ENCODE measurements at regions not wholly inside any gene's neighbourhood (a gene's known extent, or its start where the extent isn't known, plus 50 kb on each side); places are given as distances from the start of the nearest gene placed in this dataset.

DNA sequence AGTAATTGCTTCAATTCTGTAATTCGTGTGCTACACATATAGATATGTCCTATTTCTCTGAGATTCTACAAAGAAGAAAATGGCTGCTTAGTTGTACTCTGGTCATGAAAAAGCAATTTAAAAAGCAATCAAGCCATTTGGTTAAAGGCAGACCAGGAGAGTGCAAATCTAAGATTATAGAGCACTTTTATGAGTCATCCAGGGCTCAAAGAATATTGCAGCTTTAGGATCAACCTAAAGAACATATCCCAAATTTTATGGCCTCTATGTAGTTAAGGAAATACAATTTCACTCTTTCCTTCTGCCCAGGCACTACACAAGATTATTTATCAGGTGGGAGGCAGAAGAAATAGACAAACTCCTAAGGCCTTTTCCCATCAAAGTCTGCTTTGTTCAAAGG lies 332.8 kb downstream of the SEC23A start:
- H3K4me3 ChIP-seq (ENCODE audit: low read depth in 1 of 2, low read length in 1 of 2): no peak overlapping the region
- no peak overlapping the region for H3K27ac ChIP-seq
- TF ChIP-seq CTCF (IDR thresholded peaks at IDR 0.05): no peak

GRCh38 chr14:38762845-38763244 lies 340.2 kb downstream of the SEC23A start:
- Histone ChIP-seq H3K4me3 (ENCODE audit: low read depth in 1 of 2, low read length in 1 of 2) (peak overlapping the region; percentile 19 to 24), H3K4me1 (ENCODE audit: control insufficient read depth in 1 of 2, insufficient read depth in 1 of 2, low read depth in 1 of 2, low read length in 1 of 2) (peaks cover 14 to 21% of the 10 kb centered on the region in 2 experiments), H3K36me3 (no peaks in the 10 kb centered on the region), H3K27me3 (no peaks in the 10 kb centered on the region), H3K9me3 (no peaks in the 10 kb centered on the region), H3K27ac (peak overlapping the region; percentile 82)
- no peak for TF ChIP-seq CTCF (IDR thresholded peaks at IDR 0.05)

More for the DNA sequence above, 332.8 kb downstream of the SEC23A start:
- H3K36me3 ChIP-seq: no peaks in the 10 kb centered on the region
- no peaks in the 10 kb centered on the region for H3K27me3 ChIP-seq
- no peaks in the 10 kb centered on the region for H3K9me3 ChIP-seq
- peaks cover 0 to 13% of the 10 kb centered on the region in 2 experiments for H3K4me1 ChIP-seq (ENCODE audit: control insufficient read depth in 1 of 2, insufficient read depth in 1 of 2, low read depth in 1 of 2, low read length in 1 of 2)

DNA sequence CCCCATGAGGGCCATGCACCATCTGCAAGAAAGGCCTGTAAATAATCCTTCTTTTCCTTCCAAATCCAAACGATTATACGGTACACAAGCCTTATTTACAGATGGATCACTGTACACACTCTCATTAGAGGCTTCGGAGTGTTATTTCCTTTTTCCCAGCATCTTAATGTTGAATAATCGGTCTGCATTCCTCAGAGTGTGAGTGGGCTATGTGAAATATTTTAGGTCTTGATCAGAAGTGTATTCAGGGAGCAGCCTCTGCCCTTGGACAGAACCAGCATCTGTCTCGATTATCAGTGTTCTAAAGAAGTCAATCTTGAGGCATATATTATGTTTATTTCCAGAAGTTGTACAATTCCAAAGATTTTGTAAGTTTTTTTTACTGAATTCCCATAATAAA lies 340.6 kb downstream of the SEC23A start:
- Histone ChIP-seq H3K27ac (peak overlapping the region; percentile 82), H3K27me3 (no peaks in the 10 kb centered on the region), H3K4me1 (ENCODE audit: control insufficient read depth in 1 of 2, insufficient read depth in 1 of 2, low read depth in 1 of 2, low read length in 1 of 2) (peaks cover 14 to 21% of the 10 kb centered on the region in 2 experiments), H3K9me3 (no peaks in the 10 kb centered on the region), H3K4me3 (ENCODE audit: low read depth in 1 of 2, low read length in 1 of 2) (peak overlapping the region; percentile 19 to 24), H3K36me3 (no peaks in the 10 kb centered on the region)
- no peak for TF ChIP-seq CTCF (IDR thresholded peaks at IDR 0.05)

DNA sequence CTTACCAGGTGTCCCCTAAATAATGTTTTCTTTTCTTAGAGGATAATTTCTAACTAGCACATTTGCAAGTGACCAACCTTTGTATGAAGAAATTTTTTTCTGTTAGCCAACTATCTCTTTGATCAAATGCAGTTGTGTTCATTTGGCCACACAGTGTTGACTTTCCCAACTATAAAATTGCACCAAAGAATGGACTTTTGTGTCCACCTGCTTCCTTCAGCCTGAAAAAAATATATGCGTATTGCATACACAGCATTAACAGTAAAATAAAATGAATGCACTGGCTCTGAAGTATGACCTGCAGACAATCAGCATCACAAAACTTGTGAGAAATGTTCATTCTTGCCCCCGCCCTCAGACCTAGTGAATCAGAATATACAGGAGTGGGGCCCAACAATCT lies 342.0 kb downstream of the SEC23A start:
- H3K4me3 ChIP-seq (ENCODE audit: low read depth in 1 of 2, low read length in 1 of 2): no peak overlapping the region
- H3K4me1 ChIP-seq (ENCODE audit: control insufficient read depth in 1 of 2, insufficient read depth in 1 of 2, low read depth in 1 of 2, low read length in 1 of 2): peaks cover 14 to 21% of the 10 kb centered on the region in 2 experiments
- no peak overlapping the region for H3K27ac ChIP-seq
- no peaks in the 10 kb centered on the region for H3K9me3 ChIP-seq
- H3K36me3 ChIP-seq: no peaks in the 10 kb centered on the region
- no peaks in the 10 kb centered on the region for H3K27me3 ChIP-seq
- no peak for TF ChIP-seq CTCF (IDR thresholded peaks at IDR 0.05)

DNA sequence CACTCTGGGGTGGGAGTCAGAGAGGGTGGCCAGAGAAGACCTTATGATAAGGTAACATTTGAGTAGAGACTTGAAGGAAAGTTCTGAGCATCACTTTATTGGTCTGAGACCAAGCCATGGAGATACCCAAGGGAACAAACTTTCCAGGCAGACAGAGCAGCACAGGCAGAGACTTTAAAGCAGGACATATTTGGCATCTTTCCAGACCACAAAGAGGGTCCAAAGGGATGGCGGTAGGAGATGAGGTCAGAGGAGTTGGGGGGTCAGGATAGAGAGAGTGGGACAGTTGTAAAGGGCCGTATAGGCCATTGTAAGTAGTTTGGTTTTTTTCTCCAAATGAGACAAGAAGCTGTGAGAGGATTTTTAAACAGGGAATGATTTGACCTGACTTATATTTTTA lies 344.4 kb downstream of the SEC23A start:
- no peak for TF ChIP-seq CTCF (IDR thresholded peaks at IDR 0.05)
- H3K36me3 ChIP-seq: no peaks in the 10 kb centered on the region
- no peak overlapping the region for H3K27ac ChIP-seq
- H3K9me3 ChIP-seq: no peaks in the 10 kb centered on the region
- H3K4me3 ChIP-seq (ENCODE audit: low read depth in 1 of 2, low read length in 1 of 2): no peak overlapping the region
- no peaks in the 10 kb centered on the region for H3K27me3 ChIP-seq
- peaks cover 14 to 21% of the 10 kb centered on the region in 2 experiments for H3K4me1 ChIP-seq (ENCODE audit: control insufficient read depth in 1 of 2, insufficient read depth in 1 of 2, low read depth in 1 of 2, low read length in 1 of 2)

- Histone ChIP-seq H3K27me3 (no peaks in the 10 kb centered on the region), H3K4me3 (ENCODE audit: low read depth in 1 of 2, low read length in 1 of 2) (no peak overlapping the region), H3K9me3 (no peaks in the 10 kb centered on the region), H3K27ac (no peak overlapping the region), H3K36me3 (no peaks in the 10 kb centered on the region), H3K4me1 (ENCODE audit: control insufficient read depth in 1 of 2, insufficient read depth in 1 of 2, low read depth in 1 of 2, low read length in 1 of 2) (peaks cover 6 to 8% of the 10 kb centered on the region in 2 experiments)
- TF ChIP-seq CTCF (IDR thresholded peaks at IDR 0.05): no peak
Measured at GRCh38 chr14:38755036-38755435, 348.0 kb downstream of the SEC23A start.

All from neutrophil (primary cell).